ENCODE measurements at regions not wholly inside any gene's neighbourhood (a gene's known extent, or its start where the extent isn't known, plus 50 kb on each side); places are given as distances from the start of the nearest gene placed in this dataset.

- no peak overlapping the region for H3K4me2 ChIP-seq (ENCODE audit: insufficient read depth, low read length)
- no peak overlapping the region for H3K27ac ChIP-seq (ENCODE audit: low read length)
- no peaks in the 10 kb centered on the region for H3K9me3 ChIP-seq (ENCODE audit: insufficient read depth, low read length, severe bottlenecking)
- no peaks in the 10 kb centered on the region for H3K79me2 ChIP-seq (ENCODE audit: insufficient read depth, low read length)
- no peaks in the 10 kb centered on the region for H3K36me3 ChIP-seq (ENCODE audit: insufficient read depth, low read length)
- H3K4me3 ChIP-seq (ENCODE audit: low read depth in 1 of 2, low read length in 2 of 2) = no peak overlapping the region
- no peaks in the 10 kb centered on the region for H4K20me1 ChIP-seq (ENCODE audit: insufficient read depth, low read length)
- DNase-seq (no peak), ATAC-seq (ENCODE audit: insufficient read depth, low read depth) (no peak)
- no peaks in the 10 kb centered on the region for H3K27me3 ChIP-seq (ENCODE audit: insufficient read depth, low read length, poor library complexity)
- TF ChIP-seq EZH2 (IDR thresholded peaks at IDR 0.05; ENCODE audit: borderline replicate concordance, low read depth, low read length, severe bottlenecking) (no peak), CTCF (IDR thresholded peaks at IDR 0.05; ENCODE audit: borderline replicate concordance, extremely low read depth, low read length, poor library complexity, severe bottlenecking) (no peak)
- no peak overlapping the region for H2AFZ ChIP-seq (ENCODE audit: low read depth, low read length)
- no peak overlapping the region for H3K9ac ChIP-seq (ENCODE audit: low read depth, low read length)
- H3K4me1 ChIP-seq (ENCODE audit: insufficient read depth, low read length) = no peaks in the 10 kb centered on the region
Measured at GRCh38 chr16:26547681-26548080, 519.0 kb upstream of the C16orf82 start.

GRCh38 chr16:26550111-26550610, 516.6 kb upstream of the C16orf82 start:
- no peak overlapping the region for H3K27ac ChIP-seq (ENCODE audit: low read length)
- H3K4me2 ChIP-seq (ENCODE audit: insufficient read depth, low read length) = no peak overlapping the region
- no peaks in the 10 kb centered on the region for H3K9me3 ChIP-seq (ENCODE audit: insufficient read depth, low read length, severe bottlenecking)
- H3K27me3 ChIP-seq (ENCODE audit: insufficient read depth, low read length, poor library complexity) = no peaks in the 10 kb centered on the region
- H3K4me1 ChIP-seq (ENCODE audit: insufficient read depth, low read length) = no peaks in the 10 kb centered on the region
- no peaks in the 10 kb centered on the region for H4K20me1 ChIP-seq (ENCODE audit: insufficient read depth, low read length)
- TF ChIP-seq EZH2 (IDR thresholded peaks at IDR 0.05; ENCODE audit: borderline replicate concordance, low read depth, low read length, severe bottlenecking) (no peak), CTCF (IDR thresholded peaks at IDR 0.05; ENCODE audit: borderline replicate concordance, extremely low read depth, low read length, poor library complexity, severe bottlenecking) (no peak)
- no peaks in the 10 kb centered on the region for H3K36me3 ChIP-seq (ENCODE audit: insufficient read depth, low read length)
- H3K79me2 ChIP-seq (ENCODE audit: insufficient read depth, low read length) = no peaks in the 10 kb centered on the region
- H3K4me3 ChIP-seq (ENCODE audit: low read depth in 1 of 2, low read length in 2 of 2) = no peak overlapping the region
- DNase-seq = no peak
- H3K9ac ChIP-seq (ENCODE audit: low read depth, low read length) = no peak overlapping the region
- ATAC-seq (ENCODE audit: insufficient read depth, low read depth) = no peak
- H2AFZ ChIP-seq (ENCODE audit: low read depth, low read length) = no peak overlapping the region

GRCh38 chr16:26554030-26554429, 512.7 kb upstream of the C16orf82 start:
- Histone ChIP-seq H3K9me3 (ENCODE audit: insufficient read depth, low read length, severe bottlenecking) (no peaks in the 10 kb centered on the region), H3K36me3 (ENCODE audit: insufficient read depth, low read length) (no peaks in the 10 kb centered on the region), H4K20me1 (ENCODE audit: insufficient read depth, low read length) (no peaks in the 10 kb centered on the region), H3K9ac (ENCODE audit: low read depth, low read length) (no peak overlapping the region), H2AFZ (ENCODE audit: low read depth, low read length) (no peak overlapping the region), H3K4me3 (ENCODE audit: low read depth in 1 of 2, low read length in 2 of 2) (no peak overlapping the region), H3K79me2 (ENCODE audit: insufficient read depth, low read length) (no peaks in the 10 kb centered on the region), H3K27ac (ENCODE audit: low read length) (no peak overlapping the region), H3K4me1 (ENCODE audit: insufficient read depth, low read length) (no peaks in the 10 kb centered on the region), H3K27me3 (ENCODE audit: insufficient read depth, low read length, poor library complexity) (no peaks in the 10 kb centered on the region), H3K4me2 (ENCODE audit: insufficient read depth, low read length) (no peak overlapping the region)
- no peak for DNase-seq
- TF ChIP-seq EZH2 (IDR thresholded peaks at IDR 0.05; ENCODE audit: borderline replicate concordance, low read depth, low read length, severe bottlenecking) = no peak
- no peak for TF ChIP-seq CTCF (IDR thresholded peaks at IDR 0.05; ENCODE audit: borderline replicate concordance, extremely low read depth, low read length, poor library complexity, severe bottlenecking)
- no peak for ATAC-seq (ENCODE audit: insufficient read depth, low read depth)

- TF ChIP-seq CTCF (IDR thresholded peaks at IDR 0.05; ENCODE audit: borderline replicate concordance, extremely low read depth, low read length, poor library complexity, severe bottlenecking) = no peak
- no peak for TF ChIP-seq EZH2 (IDR thresholded peaks at IDR 0.05; ENCODE audit: borderline replicate concordance, low read depth, low read length, severe bottlenecking)
- H3K4me2 ChIP-seq (ENCODE audit: insufficient read depth, low read length) = no peak overlapping the region
Measured at GRCh38 chr16:26561303-26561702, 505.4 kb upstream of the C16orf82 start.

More at GRCh38 chr16:26561303-26561702, 505.4 kb upstream of the C16orf82 start:
- H3K9ac ChIP-seq (ENCODE audit: low read depth, low read length) = no peak overlapping the region
- H3K9me3 ChIP-seq (ENCODE audit: insufficient read depth, low read length, severe bottlenecking) = no peaks in the 10 kb centered on the region
- H3K4me3 ChIP-seq (ENCODE audit: low read depth in 1 of 2, low read length in 2 of 2) = no peak overlapping the region
- no peaks in the 10 kb centered on the region for H4K20me1 ChIP-seq (ENCODE audit: insufficient read depth, low read length)
- H3K36me3 ChIP-seq (ENCODE audit: insufficient read depth, low read length) = no peaks in the 10 kb centered on the region
- H3K79me2 ChIP-seq (ENCODE audit: insufficient read depth, low read length) = no peaks in the 10 kb centered on the region
- no peak overlapping the region for H2AFZ ChIP-seq (ENCODE audit: low read depth, low read length)
- DNase-seq (no peak), ATAC-seq (ENCODE audit: insufficient read depth, low read depth) (no peak)
- H3K27ac ChIP-seq (ENCODE audit: low read length) = no peak overlapping the region
- H3K27me3 ChIP-seq (ENCODE audit: insufficient read depth, low read length, poor library complexity) = peaks cover 10% of the 10 kb centered on the region
- H3K4me1 ChIP-seq (ENCODE audit: insufficient read depth, low read length) = no peaks in the 10 kb centered on the region

Data from DND-41 (cell line).